ENCODE measurements at regions not wholly inside any gene's neighbourhood (a gene's known extent, or its start where the extent isn't known, plus 50 kb on each side); places are given as distances from the start of the nearest gene placed in this dataset.
"Not testable (repeated sequence)": the region's sequence is repeated elsewhere in the genome, so short reads cannot be mapped to it uniquely, and the experiment has no call there.

DNA sequence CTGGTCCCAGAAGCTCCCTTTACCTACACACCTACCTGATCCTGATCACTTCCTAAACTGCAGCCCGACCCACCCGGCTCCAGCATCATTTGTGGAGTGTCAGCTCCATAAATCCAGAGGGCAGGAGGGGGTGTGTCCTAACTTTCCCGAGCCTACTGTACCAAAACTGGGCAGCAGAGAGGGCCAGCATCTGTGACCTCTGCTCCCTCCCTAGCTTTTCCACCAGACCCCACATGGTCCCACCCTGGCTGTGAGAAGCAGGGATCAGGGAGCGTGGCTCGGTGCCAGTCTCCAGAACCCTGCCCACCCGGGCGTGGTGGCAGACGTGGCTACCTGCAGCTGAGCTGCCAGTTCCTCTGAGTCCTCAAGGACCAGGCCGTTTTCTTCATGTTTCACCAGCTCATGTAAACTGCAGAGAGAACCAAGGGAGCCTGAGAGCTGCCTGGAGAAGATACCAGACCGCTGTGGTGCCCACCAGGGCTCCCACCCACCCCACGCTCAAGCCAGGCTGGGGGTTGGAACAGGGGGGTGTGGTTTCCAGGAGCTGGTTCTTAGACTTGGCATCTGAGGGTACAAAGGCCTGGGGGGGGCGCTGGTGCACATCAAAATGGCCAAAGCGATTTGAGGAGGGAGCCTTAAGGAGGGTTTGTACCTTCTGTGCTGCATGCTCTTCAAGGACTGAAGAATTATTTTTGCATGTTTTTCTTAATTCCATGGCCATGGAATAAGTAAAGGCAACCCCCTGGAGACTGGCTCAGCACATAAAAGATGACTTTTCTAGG is 76.7 kb upstream of the DRD5 start:
- CTCF ChIA-PET: no interaction called here
- no peak overlapping the region for H3K4me3 ChIP-seq (ENCODE audit: low read depth, low read length)

DNA sequence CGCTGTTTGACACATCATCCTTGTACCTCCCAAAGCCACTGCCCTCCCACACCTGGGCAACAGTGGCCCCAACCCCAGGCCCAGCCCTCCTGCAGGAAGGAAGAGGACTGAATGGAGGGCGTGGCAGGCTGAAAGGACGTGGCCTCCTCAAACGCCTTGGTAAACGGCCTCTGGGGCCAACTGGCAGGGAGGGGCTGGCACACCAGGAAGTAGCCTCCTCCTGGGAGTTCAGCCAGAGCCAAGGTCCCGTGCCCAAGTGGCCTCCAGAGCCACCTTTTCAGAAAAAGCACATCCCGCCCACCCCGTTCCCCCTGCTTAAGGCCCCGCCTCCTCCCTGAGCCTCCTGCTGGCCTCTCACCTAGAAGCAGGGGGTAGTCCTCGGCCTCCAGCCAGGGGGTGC is 74.2 kb upstream of the DRD5 start:
- H3K4me3 ChIP-seq (ENCODE audit: low read depth, low read length); POLR2A ChIA-PET; DNase-seq (ENCODE audit: low read depth, low spot score); CTCF ChIA-PET: not testable (repeated sequence)

More for the DNA sequence above, 76.7 kb upstream of the DRD5 start:
- TF ChIP-seq, protein P1, sequence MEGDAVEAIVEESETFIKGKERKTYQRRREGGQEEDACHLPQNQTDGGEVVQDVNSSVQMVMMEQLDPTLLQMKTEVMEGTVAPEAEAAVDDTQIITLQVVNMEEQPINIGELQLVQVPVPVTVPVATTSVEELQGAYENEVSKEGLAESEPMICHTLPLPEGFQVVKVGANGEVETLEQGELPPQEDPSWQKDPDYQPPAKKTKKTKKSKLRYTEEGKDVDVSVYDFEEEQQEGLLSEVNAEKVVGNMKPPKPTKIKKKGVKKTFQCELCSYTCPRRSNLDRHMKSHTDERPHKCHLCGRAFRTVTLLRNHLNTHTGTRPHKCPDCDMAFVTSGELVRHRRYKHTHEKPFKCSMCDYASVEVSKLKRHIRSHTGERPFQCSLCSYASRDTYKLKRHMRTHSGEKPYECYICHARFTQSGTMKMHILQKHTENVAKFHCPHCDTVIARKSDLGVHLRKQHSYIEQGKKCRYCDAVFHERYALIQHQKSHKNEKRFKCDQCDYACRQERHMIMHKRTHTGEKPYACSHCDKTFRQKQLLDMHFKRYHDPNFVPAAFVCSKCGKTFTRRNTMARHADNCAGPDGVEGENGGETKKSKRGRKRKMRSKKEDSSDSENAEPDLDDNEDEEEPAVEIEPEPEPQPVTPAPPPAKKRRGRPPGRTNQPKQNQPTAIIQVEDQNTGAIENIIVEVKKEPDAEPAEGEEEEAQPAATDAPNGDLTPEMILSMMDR (IDR thresholded peaks at IDR 0.05; ENCODE audit: insufficient read depth, low read length, missing control alignments): no peak
- POLR2A ChIA-PET: interaction anchor here (0.6 kb wide), 1 partner anchor 302 kb away, joined by 3 read pairs; no protein-coding TSS in a partner anchor
- DNase-seq (ENCODE audit: low read depth, low spot score): no peak

GRCh38 chr4:9707936-9708335 is 73.5 kb upstream of the DRD5 start:
- CTCF ChIA-PET; H3K4me3 ChIP-seq (ENCODE audit: low read depth, low read length); DNase-seq (ENCODE audit: low read depth, low spot score): not testable (repeated sequence)

GRCh38 chr4:9709724-9710123 is 71.7 kb upstream of the DRD5 start:
- TF ChIP-seq, protein P1 (IDR thresholded peaks at IDR 0.05; ENCODE audit: insufficient read depth, low read length, missing control alignments): no peak
- CTCF ChIA-PET: no interaction called here
- H3K4me3 ChIP-seq (ENCODE audit: low read depth, low read length): no peak overlapping the region
- POLR2A ChIA-PET: no interaction called here
- DNase-seq (ENCODE audit: low read depth, low spot score): no peak

More at GRCh38 chr4:9707936-9708335, 73.5 kb upstream of the DRD5 start:
- POLR2A ChIA-PET: not testable (repeated sequence)

DNA sequence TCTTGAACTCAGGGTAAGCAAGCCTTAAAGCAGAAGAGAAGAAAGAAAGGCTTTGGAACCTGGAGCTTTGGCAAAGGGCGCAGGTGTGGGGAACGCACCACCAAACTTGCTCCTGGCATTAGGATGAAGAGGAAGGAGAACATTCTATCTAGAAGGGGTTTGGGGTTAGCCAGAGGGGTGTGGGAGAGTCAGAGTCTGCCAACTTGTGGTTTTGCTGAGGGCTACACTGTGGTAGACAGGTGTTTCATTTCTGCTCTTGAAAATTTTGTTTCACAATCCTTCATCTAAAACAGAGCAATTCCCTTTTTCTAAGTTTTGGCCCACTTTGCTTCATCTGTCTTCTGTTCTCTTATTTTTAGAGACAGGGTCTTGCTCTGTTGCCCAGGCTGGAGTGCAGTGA is 66.2 kb upstream of the DRD5 start:
- POLR2A ChIA-PET; CTCF ChIA-PET; H3K4me3 ChIP-seq (ENCODE audit: low read depth, low read length); DNase-seq (ENCODE audit: low read depth, low spot score): not testable (repeated sequence)

GRCh38 chr4:9716093-9716492 is 65.3 kb upstream of the DRD5 start:
- ChIA-PET CTCF (no interaction called here), POLR2A (no interaction called here)
- TF ChIP-seq, protein P1 (IDR thresholded peaks at IDR 0.05; ENCODE audit: insufficient read depth, low read length, missing control alignments): no peak
- no peak overlapping the region for H3K4me3 ChIP-seq (ENCODE audit: low read depth, low read length)
- no peak for DNase-seq (ENCODE audit: low read depth, low spot score)

GRCh38 chr4:9718246-9718939 is 63.0 kb upstream of the DRD5 start:
- DNase-seq (ENCODE audit: low read depth, low spot score); H3K4me3 ChIP-seq (ENCODE audit: low read depth, low read length); POLR2A ChIA-PET; CTCF ChIA-PET: not testable (repeated sequence)

- CTCF ChIA-PET; H3K4me3 ChIP-seq (ENCODE audit: low read depth, low read length); DNase-seq (ENCODE audit: low read depth, low spot score); POLR2A ChIA-PET: not testable (repeated sequence)
Observed at GRCh38 chr4:9722131-9722530, 59.3 kb upstream of the DRD5 start.

Measured in AG04449 (cell line).